GDM1 (cell line): ENCODE measurements at regions not wholly inside any gene's neighbourhood (a gene's known extent, or its start where the extent isn't known, plus 50 kb on each side); places are given as distances from the start of the nearest gene placed in this dataset.

Source experiments
- DNase-seq: peaks from one replicate; lab custom pipeline; 2025; lab: John Stamatoyannopoulos, UW

GRCh38 chr15:69818529-69818928, 279.2 kb downstream of the TLE3 start:
- no peak for DNase-seq

GRCh38 chr15:69819371-69819770, 278.3 kb downstream of the TLE3 start:
- DNase-seq: no peak

GRCh38 chr15:69820819-69821218, 276.9 kb downstream of the TLE3 start:
- DNase-seq: no peak

- DNase-seq: no peak
Measured at GRCh38 chr15:69823223-69823907, 274.4 kb downstream of the TLE3 start.

- DNase-seq: no peak
Measured at GRCh38 chr15:69824075-69824876, 273.4 kb downstream of the TLE3 start.

GRCh38 chr15:69824877-69825406, 272.8 kb downstream of the TLE3 start:
- no peak for DNase-seq

- no peak for DNase-seq
Measured at GRCh38 chr15:69825941-69826818, 271.5 kb downstream of the TLE3 start.

GRCh38 chr15:69826819-69827175, 270.9 kb downstream of the TLE3 start:
- DNase-seq: no peak

GRCh38 chr15:69827751-69828150, 270.0 kb downstream of the TLE3 start:
- no peak for DNase-seq

- DNase-seq: no peak
Measured at GRCh38 chr15:69828181-69828828, 269.4 kb downstream of the TLE3 start.

GRCh38 chr15:69829974-69830373, 267.7 kb downstream of the TLE3 start:
- DNase-seq: no peak

- no peak for DNase-seq
Measured at GRCh38 chr15:69830430-69830829, 267.3 kb downstream of the TLE3 start.

- no peak for DNase-seq
Measured at GRCh38 chr15:69830876-69831275, 266.8 kb downstream of the TLE3 start.

GRCh38 chr15:69834267-69834666, 263.4 kb downstream of the TLE3 start:
- DNase-seq: no peak

- no peak for DNase-seq
Measured at GRCh38 chr15:69834761-69835160, 263.0 kb downstream of the TLE3 start.

- DNase-seq: no peak
Measured at GRCh38 chr15:69836048-69836447, 261.7 kb downstream of the TLE3 start.

- DNase-seq: no peak
Measured at GRCh38 chr15:69836526-69837230, 261.0 kb downstream of the TLE3 start.

GRCh38 chr15:69838338-69838737, 259.4 kb downstream of the TLE3 start:
- no peak for DNase-seq

- no peak for DNase-seq
Measured at GRCh38 chr15:69838994-69839393, 258.7 kb downstream of the TLE3 start.

- no peak for DNase-seq
Measured at GRCh38 chr15:69841113-69841828, 256.4 kb downstream of the TLE3 start.

- DNase-seq: no peak
Measured at GRCh38 chr15:69842851-69843250, 254.9 kb downstream of the TLE3 start.
